ENCODE measurements at regions not wholly inside any gene's neighbourhood (a gene's known extent, or its start where the extent isn't known, plus 50 kb on each side); places are given as distances from the start of the nearest gene placed in this dataset.

DNA sequence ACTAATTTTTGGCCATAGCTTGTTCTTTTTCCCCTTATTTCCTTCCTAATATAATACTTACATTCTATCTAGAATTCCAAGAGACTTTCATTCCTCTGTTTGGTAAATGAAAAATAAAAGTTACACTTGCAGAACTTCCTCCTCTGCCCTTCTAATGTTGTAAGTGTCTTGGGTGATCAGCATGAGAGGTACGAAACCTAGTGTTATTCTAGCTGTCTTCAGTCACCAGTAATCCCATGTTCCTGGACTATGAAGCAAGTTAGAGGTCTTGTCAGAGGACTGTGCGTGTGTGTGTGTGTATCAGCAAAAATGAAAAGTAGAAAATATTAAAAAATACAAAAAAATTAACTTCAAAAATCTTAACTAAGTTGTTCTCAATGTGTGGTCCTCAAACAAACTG lies 307.0 kb downstream of the SPRY2 start:
- no peak for TF ChIP-seq POLR2A (IDR thresholded peaks at IDR 0.05)
- TF ChIP-seq, protein P1, sequence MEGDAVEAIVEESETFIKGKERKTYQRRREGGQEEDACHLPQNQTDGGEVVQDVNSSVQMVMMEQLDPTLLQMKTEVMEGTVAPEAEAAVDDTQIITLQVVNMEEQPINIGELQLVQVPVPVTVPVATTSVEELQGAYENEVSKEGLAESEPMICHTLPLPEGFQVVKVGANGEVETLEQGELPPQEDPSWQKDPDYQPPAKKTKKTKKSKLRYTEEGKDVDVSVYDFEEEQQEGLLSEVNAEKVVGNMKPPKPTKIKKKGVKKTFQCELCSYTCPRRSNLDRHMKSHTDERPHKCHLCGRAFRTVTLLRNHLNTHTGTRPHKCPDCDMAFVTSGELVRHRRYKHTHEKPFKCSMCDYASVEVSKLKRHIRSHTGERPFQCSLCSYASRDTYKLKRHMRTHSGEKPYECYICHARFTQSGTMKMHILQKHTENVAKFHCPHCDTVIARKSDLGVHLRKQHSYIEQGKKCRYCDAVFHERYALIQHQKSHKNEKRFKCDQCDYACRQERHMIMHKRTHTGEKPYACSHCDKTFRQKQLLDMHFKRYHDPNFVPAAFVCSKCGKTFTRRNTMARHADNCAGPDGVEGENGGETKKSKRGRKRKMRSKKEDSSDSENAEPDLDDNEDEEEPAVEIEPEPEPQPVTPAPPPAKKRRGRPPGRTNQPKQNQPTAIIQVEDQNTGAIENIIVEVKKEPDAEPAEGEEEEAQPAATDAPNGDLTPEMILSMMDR (IDR thresholded peaks at IDR 0.05) = no peak
